GM18870 (cell line): ENCODE measurements at regions not wholly inside any gene's neighbourhood (a gene's known extent, or its start where the extent isn't known, plus 50 kb on each side); places are given as distances from the start of the nearest gene placed in this dataset.

Experiments used
- ATAC-seq: cut with Tn5 transposase; IDR thresholded peaks from one replicate; pipeline ENCODE4 v1.9.1; 2021; ENCODE audit warnings: moderate library complexity; ENCODE audit not compliant: unreplicated experiment

GRCh38 chr1:232221802-232222499 is 408.0 kb downstream of the SIPA1L2 start:
- ATAC-seq = no peak

GRCh38 chr1:232218955-232219865 is 410.7 kb downstream of the SIPA1L2 start:
- no peak for ATAC-seq

GRCh38 chr1:232213928-232214327 is 416.0 kb downstream of the SIPA1L2 start:
- no peak for ATAC-seq

- no peak for ATAC-seq
These were observed 417.7 kb downstream of the SIPA1L2 start for GRCh38 chr1:232212253-232212652.

GRCh38 chr1:232211149-232211548 is 418.8 kb downstream of the SIPA1L2 start:
- ATAC-seq = no peak

DNA sequence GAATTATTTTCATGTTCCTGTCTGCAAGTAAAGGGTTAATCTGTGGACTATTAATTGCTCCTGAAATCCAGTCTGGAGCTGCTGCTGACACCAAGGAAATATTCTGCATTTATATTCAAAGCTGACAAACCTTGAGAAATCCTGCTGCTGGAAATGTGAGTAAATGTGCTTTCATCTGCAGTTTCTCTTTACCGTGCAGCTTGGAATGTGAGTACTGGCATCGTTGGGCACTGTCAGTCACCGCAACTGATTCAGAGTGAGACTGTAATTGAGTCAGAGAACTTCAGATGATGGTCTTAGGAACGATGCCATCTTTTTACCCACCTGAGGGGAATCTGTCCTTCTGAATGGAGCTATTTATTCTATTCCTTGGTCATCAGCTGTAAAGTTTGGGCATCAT is 420.6 kb downstream of the SIPA1L2 start:
- no peak for ATAC-seq

GRCh38 chr1:232207073-232207866 is 422.7 kb downstream of the SIPA1L2 start:
- no peak for ATAC-seq

DNA sequence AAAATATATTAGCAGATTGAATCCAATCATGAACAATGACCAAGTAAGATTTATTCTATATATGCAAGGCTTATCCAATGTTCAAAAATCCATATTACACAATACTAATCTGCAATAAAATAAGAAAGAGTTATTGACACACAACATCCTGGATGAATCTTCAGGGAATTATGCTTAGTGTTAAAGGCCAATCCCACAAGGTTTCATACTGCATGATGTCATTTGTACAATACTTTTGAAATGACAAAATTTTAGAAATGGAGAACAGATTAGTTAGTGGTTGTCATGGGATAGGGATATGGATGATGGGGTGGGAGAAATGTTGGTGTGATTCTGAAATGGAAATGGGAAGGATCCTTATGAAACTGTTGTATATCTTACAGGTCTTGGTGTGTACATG is 425.7 kb downstream of the SIPA1L2 start:
- no peak for ATAC-seq

DNA sequence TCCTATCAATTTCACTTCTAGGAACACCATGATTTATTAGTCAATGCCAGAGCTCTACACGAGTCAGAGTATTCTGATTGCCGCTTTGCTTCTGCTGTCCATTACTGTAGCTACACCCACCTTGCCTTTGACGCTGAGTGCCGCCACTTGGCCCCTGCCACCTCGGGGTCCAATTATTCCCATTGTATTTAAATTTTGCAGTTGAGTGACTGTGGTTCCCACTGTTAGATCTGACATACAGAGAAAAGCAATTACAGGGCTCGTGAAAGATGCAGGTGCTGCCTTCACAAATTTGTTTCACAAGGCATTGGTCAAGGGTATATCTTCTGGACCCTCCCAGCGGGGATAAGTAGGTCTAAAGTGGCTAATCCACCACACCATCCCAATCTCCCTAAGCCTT is 428.9 kb downstream of the SIPA1L2 start:
- ATAC-seq = no peak

- ATAC-seq = no peak
These were observed 433.9 kb downstream of the SIPA1L2 start for GRCh38 chr1:232196042-232196441.

DNA sequence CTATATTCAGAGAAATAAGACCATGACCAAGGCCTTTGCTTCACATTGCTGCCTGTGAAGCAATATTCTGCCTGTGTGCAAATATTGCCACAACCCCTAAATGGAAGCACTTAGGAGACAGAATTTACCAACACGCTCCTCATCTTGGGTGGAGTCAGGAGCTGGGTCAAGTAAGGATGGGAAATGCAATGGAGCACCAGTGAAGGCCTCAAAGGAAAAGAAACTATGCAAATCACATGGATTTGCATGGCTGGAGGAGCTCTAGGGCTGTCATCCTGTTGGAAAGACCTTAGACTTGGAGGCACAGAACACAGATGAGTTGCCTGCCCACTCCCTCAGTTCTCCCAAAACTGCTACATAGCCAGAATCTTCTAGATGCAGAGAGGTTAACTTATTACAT is 435.5 kb downstream of the SIPA1L2 start:
- no peak for ATAC-seq

GRCh38 chr1:232193451-232193783 is 436.5 kb downstream of the SIPA1L2 start:
- ATAC-seq = no peak

DNA sequence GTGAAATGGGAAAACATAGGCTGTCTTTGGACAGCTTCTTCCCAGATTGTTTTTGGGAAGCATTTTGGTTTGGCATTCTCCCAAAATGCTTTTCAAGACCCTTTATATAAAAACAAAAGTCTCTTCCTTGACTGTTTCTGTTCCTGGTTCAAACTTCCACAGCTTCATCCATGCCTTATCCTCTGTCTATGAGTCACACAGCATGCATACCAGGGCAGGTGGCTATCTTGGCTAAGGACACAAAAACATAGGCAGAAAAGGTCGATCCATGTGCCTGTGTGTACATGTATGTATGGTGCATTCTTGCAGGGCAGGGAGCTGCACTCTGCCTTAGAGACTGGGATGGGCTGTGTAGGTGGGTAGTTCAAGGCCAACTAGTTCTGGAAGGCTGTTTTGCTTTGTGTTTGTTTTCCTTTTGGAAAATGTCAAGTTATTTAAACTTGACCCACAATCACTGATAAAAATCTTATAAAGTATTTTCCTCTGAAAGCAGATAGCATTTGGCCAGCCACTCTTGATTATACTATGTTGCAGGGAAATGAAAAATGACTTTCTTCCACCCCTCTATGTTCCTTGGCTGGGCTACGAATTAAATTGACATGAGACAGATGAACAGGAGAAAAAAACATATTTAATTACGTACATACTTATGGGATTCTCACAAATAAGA is 437.0 kb downstream of the SIPA1L2 start:
- no peak for ATAC-seq

GRCh38 chr1:232191560-232191959 is 438.4 kb downstream of the SIPA1L2 start:
- no peak for ATAC-seq

- no peak for ATAC-seq
These were observed 441.6 kb downstream of the SIPA1L2 start for GRCh38 chr1:232188318-232188717.

GRCh38 chr1:232186931-232187330 is 443.0 kb downstream of the SIPA1L2 start:
- no peak for ATAC-seq

- ATAC-seq = no peak
These were observed 445.1 kb downstream of the SIPA1L2 start for GRCh38 chr1:232184561-232185530.

DNA sequence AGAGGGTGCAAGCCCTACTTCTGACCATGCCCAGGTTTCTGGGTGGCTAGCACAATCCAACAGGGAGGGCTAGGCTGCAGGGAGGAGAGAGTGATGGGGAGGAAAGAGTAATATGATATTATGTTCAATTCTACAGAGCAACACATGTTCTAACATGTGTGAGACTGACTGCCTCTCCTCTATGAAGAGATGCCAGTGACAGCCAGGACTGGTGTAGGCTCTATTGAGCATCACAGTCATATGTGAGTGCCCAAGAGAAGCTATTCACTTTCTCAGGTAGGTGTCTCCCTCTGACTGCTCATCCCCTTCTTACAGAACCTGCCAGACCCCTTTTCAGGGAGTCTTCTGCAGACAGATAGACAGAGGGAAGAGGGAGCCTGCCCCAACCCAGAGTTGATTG is 446.1 kb downstream of the SIPA1L2 start:
- no peak for ATAC-seq

GRCh38 chr1:232183266-232183800 is 446.6 kb downstream of the SIPA1L2 start:
- ATAC-seq = no peak

- ATAC-seq = no peak
These were observed 447.7 kb downstream of the SIPA1L2 start for GRCh38 chr1:232182236-232182635.
